ENCODE measurements at regions not wholly inside any gene's neighbourhood (a gene's known extent, or its start where the extent isn't known, plus 50 kb on each side); places are given as distances from the start of the nearest gene placed in this dataset.

DNA sequence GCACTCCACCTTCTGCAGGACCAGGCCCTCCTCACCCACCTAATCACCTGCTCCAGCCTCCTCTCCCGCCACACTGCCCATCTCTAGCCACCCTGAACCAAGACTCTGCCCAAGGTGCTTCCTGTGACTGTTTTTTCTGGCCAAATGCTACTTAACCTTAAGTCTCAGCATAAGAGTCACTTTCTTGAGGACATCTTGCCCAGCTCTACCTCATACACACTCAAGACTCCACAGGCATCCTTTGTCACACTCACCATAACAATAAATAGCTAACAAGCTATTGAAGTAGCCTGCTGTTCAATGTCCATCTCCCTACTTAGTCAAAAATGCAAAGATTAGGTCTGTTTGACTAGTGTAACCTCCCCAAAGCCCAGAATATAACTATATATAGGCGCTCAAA lies 455.4 kb upstream of the NFE2L3 start:
- TF ChIP-seq, protein P1, sequence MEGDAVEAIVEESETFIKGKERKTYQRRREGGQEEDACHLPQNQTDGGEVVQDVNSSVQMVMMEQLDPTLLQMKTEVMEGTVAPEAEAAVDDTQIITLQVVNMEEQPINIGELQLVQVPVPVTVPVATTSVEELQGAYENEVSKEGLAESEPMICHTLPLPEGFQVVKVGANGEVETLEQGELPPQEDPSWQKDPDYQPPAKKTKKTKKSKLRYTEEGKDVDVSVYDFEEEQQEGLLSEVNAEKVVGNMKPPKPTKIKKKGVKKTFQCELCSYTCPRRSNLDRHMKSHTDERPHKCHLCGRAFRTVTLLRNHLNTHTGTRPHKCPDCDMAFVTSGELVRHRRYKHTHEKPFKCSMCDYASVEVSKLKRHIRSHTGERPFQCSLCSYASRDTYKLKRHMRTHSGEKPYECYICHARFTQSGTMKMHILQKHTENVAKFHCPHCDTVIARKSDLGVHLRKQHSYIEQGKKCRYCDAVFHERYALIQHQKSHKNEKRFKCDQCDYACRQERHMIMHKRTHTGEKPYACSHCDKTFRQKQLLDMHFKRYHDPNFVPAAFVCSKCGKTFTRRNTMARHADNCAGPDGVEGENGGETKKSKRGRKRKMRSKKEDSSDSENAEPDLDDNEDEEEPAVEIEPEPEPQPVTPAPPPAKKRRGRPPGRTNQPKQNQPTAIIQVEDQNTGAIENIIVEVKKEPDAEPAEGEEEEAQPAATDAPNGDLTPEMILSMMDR (conservative IDR thresholded peaks at IDR 0.05 in 1 of 2, IDR thresholded peaks at IDR 0.05 in 1 of 2; ENCODE audit: low read depth in 1 of 2, low read length in 2 of 2) = no peak
- TF ChIP-seq EZH2 (IDR thresholded peaks at IDR 0.05; ENCODE audit: low read length, missing control alignments) = no peak
